PC-9 (cell line): ENCODE measurements at regions not wholly inside any gene's neighbourhood (a gene's known extent, or its start where the extent isn't known, plus 50 kb on each side); places are given as distances from the start of the nearest gene placed in this dataset.

Source experiments
- BruUV-seq: library from RNA; stranded (reverse); fragments of 400-500 nt; replicated peaks from 2 replicates; lab custom pipeline; 2021; lab: Mats Ljungman, UMichigan
- CTCF ChIA-PET: fragments of 300-600 bp; sonication (Branson Sonifier 250); formaldehyde crosslinking; loops from one replicate; lab custom pipeline; 2022; ENCODE audit warnings: antibody characterized with exemption; lab: Charles Lee
- POLR2A ChIA-PET: fragments of 300-600 bp; sonication (Branson Sonifier 250); formaldehyde crosslinking; loops from one replicate; lab custom pipeline; 2022; ENCODE audit warnings: antibody characterized with exemption; ENCODE audit not compliant: unreplicated experiment; lab: Charles Lee
- DNase-seq, 2 experiments: peaks; one replicate each; pipeline versions ENCODE4 v3.0.0 to v3.0.0-alpha.2; 2015 to 2022; ENCODE audit warnings: mixed read lengths in 1 of 2
- H2AFZ ChIP-seq: fragments of 200-600 bp; sonication (generic); 2 replicates; pipeline ENCODE4 v1.8.1; 2017; ENCODE audit warnings: antibody characterized with exemption
- H3F3A ChIP-seq: fragments of 200-600 bp; sonication (generic); 2 replicates; pipeline ENCODE4 v1.8.1; 2017; ENCODE audit warnings: antibody characterized with exemption, mild to moderate bottlenecking, low read depth; ENCODE audit not compliant: insufficient read depth
- H3K27ac ChIP-seq: fragments of 200-600 bp; sonication (generic); 2 replicates; pipeline ENCODE4 v1.6.1; 2016; ENCODE audit warnings: mixed run types
- H3K27me3 ChIP-seq: fragments of 200-600 bp; sonication (generic); 2 replicates; pipeline ENCODE4 v1.6.1; 2016; ENCODE audit warnings: low read depth, mixed run types; ENCODE audit not compliant: insufficient read depth
- H3K36me3 ChIP-seq: fragments of 200-600 bp; sonication (generic); 2 replicates; pipeline ENCODE4 v1.6.1; 2016; ENCODE audit warnings: low read depth, mixed run types
- H3K4me1 ChIP-seq: fragments of 200-600 bp; sonication (generic); replicated peaks from 2 replicates; pipeline ENCODE4 v1.6.1; 2016; ENCODE audit warnings: mixed run types; ENCODE audit not compliant: insufficient read depth
- H3K4me2 ChIP-seq: fragments of 200-600 bp; sonication (generic); 2 replicates; pipeline ENCODE4 v1.6.1; 2017; ENCODE audit warnings: mixed run types
- H3K4me3 ChIP-seq: fragments of 200-600 bp; sonication (generic); 2 replicates; pipeline ENCODE4 v1.6.1; 2016; ENCODE audit warnings: mixed run types
- H3K79me2 ChIP-seq: fragments of 200-600 bp; sonication (generic); 2 replicates; pipeline ENCODE4 v1.6.1; 2017; ENCODE audit warnings: low read depth, mixed run types
- H3K9me2 ChIP-seq: fragments of 200-600 bp; sonication (generic); 2 replicates; pipeline ENCODE4 v1.8.1; 2017; ENCODE audit warnings: mild to moderate bottlenecking; ENCODE audit not compliant: insufficient read depth
- H3K9me3 ChIP-seq: fragments of 200-600 bp; sonication (generic); 2 replicates; pipeline ENCODE4 v1.8.1; 2016; ENCODE audit warnings: low read depth; ENCODE audit not compliant: insufficient read depth
- H4K20me1 ChIP-seq: fragments of 200-600 bp; sonication (generic); 2 replicates; pipeline ENCODE4 v1.8.1; 2017; ENCODE audit not compliant: insufficient read depth
- EZH2 ChIP-seq: fragments of 200-600 bp; sonication (generic); IDR thresholded peaks from 2 replicates; pipeline ENCODE4 v1.8.0; 2017; ENCODE audit warnings: antibody characterized with exemption, low read depth
- intact Hi-C: fragments of 100-400 bp; cut with micrococcal nuclease; formaldehyde crosslinking; loops from one replicate; pipeline ENCODE4 v1.10.0; 2022; ENCODE audit not compliant: unreplicated experiment
- TF ChIP-seq, protein P1 (sequence below): fragments of 200-600 bp; sonication (generic); conservative IDR thresholded peaks from 2 replicates; pipeline ENCODE4 v1.6.1; 2017; ENCODE audit warnings: mixed run types, antibody characterized with exemption, mild to moderate bottlenecking, moderate library complexity

DNA sequence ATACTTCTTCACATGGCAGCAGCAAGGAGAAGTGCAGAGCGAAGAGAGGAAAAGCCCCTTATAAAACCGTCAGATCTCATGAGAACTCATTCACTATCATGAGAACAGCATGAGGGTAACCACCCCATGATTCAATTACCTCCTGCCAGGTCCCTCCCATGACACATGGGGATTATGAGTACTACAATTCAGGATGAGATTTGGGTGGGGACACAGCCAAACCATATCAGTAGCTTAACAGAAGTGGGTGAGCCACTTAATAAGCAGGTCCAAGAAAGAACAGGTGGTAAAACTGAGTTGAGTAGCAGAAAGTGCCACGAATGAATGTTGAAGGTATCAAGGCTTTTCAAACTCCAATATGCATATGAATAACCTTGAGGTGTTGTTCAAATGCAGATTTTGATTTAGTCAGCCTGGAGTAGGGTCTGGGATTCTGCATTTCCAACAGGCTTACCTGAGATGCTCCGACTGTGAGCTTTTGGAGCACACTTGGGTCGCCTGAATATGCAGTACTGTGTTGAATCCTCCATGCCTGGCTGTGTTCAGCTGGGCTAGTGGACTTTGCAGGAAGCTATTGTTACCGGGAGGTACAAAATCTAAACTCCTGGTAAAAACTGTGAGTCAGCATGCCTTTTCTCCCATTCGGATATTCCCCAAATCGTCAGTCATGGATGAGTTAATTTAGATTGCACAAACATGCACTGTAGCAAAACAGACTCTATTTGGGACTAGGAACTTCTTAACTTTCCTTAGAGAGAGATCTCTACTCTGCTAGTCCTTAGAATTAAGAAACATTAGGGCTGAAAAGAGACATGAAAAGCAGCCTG, 69.0 kb upstream of the PRKCQ start:
- Histone ChIP-seq H3K4me1 (no peaks in the 10 kb centered on the region), H3K27me3 (peaks cover 4% of the 10 kb centered on the region; the same call in 1 of the 2 replicates), H3K9me3 (no peaks in the 10 kb centered on the region), H2AFZ (no peak overlapping the region), H3K79me2 (no peaks in the 10 kb centered on the region), H3K36me3 (no peaks in the 10 kb centered on the region), H3K27ac (no peak overlapping the region), H4K20me1 (no peaks in the 10 kb centered on the region), H3K4me2 (no peak overlapping the region), H3K9me2 (no peaks in the 10 kb centered on the region), H3K4me3 (no peak overlapping the region), H3F3A (no peaks in the 10 kb centered on the region)
- DNase-seq, result no peak
- POLR2A ChIA-PET, result no interaction called here
- intact Hi-C loops, result no loop called here
- BruUV-seq, result no TSS peak
- TF ChIP-seq, protein P1, sequence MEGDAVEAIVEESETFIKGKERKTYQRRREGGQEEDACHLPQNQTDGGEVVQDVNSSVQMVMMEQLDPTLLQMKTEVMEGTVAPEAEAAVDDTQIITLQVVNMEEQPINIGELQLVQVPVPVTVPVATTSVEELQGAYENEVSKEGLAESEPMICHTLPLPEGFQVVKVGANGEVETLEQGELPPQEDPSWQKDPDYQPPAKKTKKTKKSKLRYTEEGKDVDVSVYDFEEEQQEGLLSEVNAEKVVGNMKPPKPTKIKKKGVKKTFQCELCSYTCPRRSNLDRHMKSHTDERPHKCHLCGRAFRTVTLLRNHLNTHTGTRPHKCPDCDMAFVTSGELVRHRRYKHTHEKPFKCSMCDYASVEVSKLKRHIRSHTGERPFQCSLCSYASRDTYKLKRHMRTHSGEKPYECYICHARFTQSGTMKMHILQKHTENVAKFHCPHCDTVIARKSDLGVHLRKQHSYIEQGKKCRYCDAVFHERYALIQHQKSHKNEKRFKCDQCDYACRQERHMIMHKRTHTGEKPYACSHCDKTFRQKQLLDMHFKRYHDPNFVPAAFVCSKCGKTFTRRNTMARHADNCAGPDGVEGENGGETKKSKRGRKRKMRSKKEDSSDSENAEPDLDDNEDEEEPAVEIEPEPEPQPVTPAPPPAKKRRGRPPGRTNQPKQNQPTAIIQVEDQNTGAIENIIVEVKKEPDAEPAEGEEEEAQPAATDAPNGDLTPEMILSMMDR, result no peak
- no peak for TF ChIP-seq EZH2
- CTCF ChIA-PET, result interaction anchor here (0.6 kb wide), 1 partner anchor 244 kb away, joined by 4 read pairs; no protein-coding TSS in a partner anchor

DNA sequence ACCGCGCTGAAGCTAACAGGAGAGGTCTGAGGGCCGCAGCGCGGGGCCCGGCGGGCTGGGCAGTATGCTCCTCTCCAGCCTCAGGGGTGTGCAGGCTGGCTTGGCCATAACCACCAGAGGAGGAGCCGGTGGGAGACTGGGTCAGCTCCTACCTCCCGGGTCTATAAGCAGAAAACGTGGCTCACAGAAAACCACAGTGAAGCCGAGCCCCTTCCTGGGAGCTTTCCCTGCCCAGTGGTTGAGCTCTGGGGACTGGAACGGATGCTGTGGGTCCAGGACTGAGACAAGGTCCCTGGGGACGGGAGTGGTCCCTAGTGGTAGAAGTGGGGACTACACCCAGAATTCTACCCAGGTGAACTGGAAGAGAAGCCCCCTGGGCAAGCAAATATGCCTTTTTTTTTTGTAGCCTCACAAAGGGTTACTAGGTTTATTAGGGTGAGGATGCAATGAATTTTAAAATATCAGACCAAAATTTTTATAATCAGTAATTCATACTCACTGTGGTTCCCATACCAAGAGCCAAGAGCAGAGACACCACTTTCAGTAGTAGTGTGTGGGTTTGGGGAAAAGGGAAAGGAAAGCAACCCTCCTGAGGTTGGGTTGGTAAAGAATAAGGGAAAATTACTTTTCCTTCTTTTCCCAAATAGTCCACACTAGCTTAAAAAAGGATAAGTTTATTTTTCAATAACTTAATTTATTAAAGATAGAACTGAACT, 67.9 kb upstream of the PRKCQ start:
- CTCF ChIA-PET, result no interaction called here
- Histone ChIP-seq H3K9me2 (no peaks in the 10 kb centered on the region), H3K79me2 (no peaks in the 10 kb centered on the region), H3K27me3 (no peaks in the 10 kb centered on the region), H2AFZ (no peak overlapping the region), H3K9me3 (no peaks in the 10 kb centered on the region), H3K4me2 (no peak overlapping the region), H4K20me1 (no peaks in the 10 kb centered on the region), H3K27ac (no peak overlapping the region), H3K4me3 (no peak overlapping the region), H3F3A (no peaks in the 10 kb centered on the region), H3K4me1 (no peaks in the 10 kb centered on the region), H3K36me3 (no peaks in the 10 kb centered on the region)
- intact Hi-C loops, result no loop called here
- no peak for TF ChIP-seq EZH2
- TF ChIP-seq, protein P1, result peak; percentile 75
- DNase-seq, result peak in 1 of 2 experiments; percentile 20
- BruUV-seq, result no TSS peak
- POLR2A ChIA-PET, result no interaction called here

DNA sequence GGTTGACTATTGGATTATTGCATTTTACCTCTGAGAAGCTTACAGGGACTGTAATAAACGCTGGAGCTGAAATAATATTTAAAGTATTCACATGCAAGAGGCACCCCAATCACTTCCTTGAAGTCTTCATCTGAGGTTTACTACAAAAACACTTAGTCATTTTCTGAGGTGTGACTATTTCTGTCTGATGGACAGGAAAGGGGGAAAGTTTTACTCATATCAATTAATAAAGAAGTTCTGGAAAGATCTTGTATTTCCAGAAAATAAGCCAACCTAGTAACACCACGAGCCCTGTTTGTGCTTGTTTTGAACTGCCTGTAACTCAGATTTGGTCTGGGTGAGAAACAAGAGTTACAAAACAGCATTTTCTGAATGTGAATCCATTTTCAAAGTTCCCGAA, 63.9 kb upstream of the PRKCQ start:
- peaks cover 10% of the 10 kb centered on the region; the same call in 1 of the 2 replicates for H3K27me3 ChIP-seq
- no peak overlapping the region for H3K4me2 ChIP-seq
- no peaks in the 10 kb centered on the region for H3K9me3 ChIP-seq
- H3K4me1 ChIP-seq, result no peaks in the 10 kb centered on the region
- no peaks in the 10 kb centered on the region for H3K79me2 ChIP-seq
- TF ChIP-seq, protein P1, result no peak
- TF ChIP-seq EZH2, result no peak
- ChIA-PET CTCF (no interaction called here), POLR2A (no interaction called here)
- no peak for DNase-seq
- intact Hi-C loops, result no loop called here
- H4K20me1 ChIP-seq, result no peaks in the 10 kb centered on the region
- no peak overlapping the region for H2AFZ ChIP-seq
- no peaks in the 10 kb centered on the region for H3K36me3 ChIP-seq
- no peak overlapping the region for H3K4me3 ChIP-seq
- H3K27ac ChIP-seq, result no peak overlapping the region
- BruUV-seq, result no TSS peak
- H3K9me2 ChIP-seq, result no peaks in the 10 kb centered on the region
- H3F3A ChIP-seq, result no peaks in the 10 kb centered on the region
